C4-2B (cell line): ENCODE measurements at regions not wholly inside any gene's neighbourhood (a gene's known extent, or its start where the extent isn't known, plus 50 kb on each side); places are given as distances from the start of the nearest gene placed in this dataset.

Source experiments
- H3K27ac ChIP-seq: fragments of 450-650 bp; 2 replicates; pipeline ENCODE4 v1.5.1; 2017
- CTCF ChIP-seq: fragments of 450-650 bp; conservative IDR thresholded peaks from 2 replicates; pipeline ENCODE4 v1.5.1; 2017; ENCODE audit warnings: mild to moderate bottlenecking
- ZFX ChIP-seq: fragments of 450-650 bp; IDR thresholded peaks from 2 replicates; pipeline ENCODE4 v1.6.1; 2017

GRCh38 chr10:86600296-86600695 lies 54.1 kb upstream of the OPN4 start:
- no peak overlapping the region for H3K27ac ChIP-seq
- TF ChIP-seq ZFX, result no peak
- no peak for TF ChIP-seq CTCF

- TF ChIP-seq CTCF, result no peak
- TF ChIP-seq ZFX, result no peak
- no peak overlapping the region for H3K27ac ChIP-seq
Observed at GRCh38 chr10:86601956-86602602, 52.3 kb upstream of the OPN4 start.

GRCh38 chr10:86603256-86603655 lies 51.1 kb upstream of the OPN4 start:
- H3K27ac ChIP-seq, result no peak overlapping the region
- TF ChIP-seq ZFX (no peak), CTCF (no peak)
